ENCODE measurements at regions not wholly inside any gene's neighbourhood (a gene's known extent, or its start where the extent isn't known, plus 50 kb on each side); places are given as distances from the start of the nearest gene placed in this dataset.

DNA sequence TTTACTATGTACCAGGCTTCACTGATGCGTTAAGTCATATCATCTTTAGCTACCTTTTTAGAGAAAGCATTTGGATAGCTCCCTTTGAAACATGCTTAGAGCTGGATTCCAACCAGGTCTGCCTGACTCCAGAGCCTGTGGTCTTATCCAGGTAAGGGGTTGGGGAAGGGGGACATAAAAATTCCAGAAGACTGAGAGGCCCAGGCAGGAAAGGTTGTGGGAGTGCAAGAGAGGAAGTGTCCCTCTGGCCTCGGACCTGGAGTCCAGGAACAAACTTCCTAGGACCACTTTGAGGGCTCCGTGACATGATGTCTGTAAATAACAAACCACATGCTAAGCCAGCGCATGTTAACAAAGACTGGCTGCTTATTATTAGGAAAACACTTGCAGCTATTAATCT is 163.0 kb upstream of the KCNG1 start:
- H3K4me2 ChIP-seq (ENCODE audit: low read length) = no peak overlapping the region
- no peaks in the 10 kb centered on the region for H3K9me2 ChIP-seq (replicated peaks; ENCODE audit: control insufficient read depth, low read length)
- H3K4me3 ChIP-seq (ENCODE audit: low read length) = no peak overlapping the region
- H3K36me3 ChIP-seq (ENCODE audit: control insufficient read depth, low read length) = no peaks in the 10 kb centered on the region
- H3K27ac ChIP-seq (ENCODE audit: low read depth, low read length) = no peak overlapping the region
- no peaks in the 10 kb centered on the region for H3K79me2 ChIP-seq (ENCODE audit: control insufficient read depth, low read length)
- H3K27me3 ChIP-seq (ENCODE audit: control insufficient read depth, low read length) = 0 out of 2 replicates have a peak, but pooled peaks cover 1% of the 10 kb centered on the region
- H4K20me1 ChIP-seq (ENCODE audit: control insufficient read depth, insufficient read depth, low read depth, low read length) = no peaks in the 10 kb centered on the region
- TF ChIP-seq, protein P1, sequence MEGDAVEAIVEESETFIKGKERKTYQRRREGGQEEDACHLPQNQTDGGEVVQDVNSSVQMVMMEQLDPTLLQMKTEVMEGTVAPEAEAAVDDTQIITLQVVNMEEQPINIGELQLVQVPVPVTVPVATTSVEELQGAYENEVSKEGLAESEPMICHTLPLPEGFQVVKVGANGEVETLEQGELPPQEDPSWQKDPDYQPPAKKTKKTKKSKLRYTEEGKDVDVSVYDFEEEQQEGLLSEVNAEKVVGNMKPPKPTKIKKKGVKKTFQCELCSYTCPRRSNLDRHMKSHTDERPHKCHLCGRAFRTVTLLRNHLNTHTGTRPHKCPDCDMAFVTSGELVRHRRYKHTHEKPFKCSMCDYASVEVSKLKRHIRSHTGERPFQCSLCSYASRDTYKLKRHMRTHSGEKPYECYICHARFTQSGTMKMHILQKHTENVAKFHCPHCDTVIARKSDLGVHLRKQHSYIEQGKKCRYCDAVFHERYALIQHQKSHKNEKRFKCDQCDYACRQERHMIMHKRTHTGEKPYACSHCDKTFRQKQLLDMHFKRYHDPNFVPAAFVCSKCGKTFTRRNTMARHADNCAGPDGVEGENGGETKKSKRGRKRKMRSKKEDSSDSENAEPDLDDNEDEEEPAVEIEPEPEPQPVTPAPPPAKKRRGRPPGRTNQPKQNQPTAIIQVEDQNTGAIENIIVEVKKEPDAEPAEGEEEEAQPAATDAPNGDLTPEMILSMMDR (IDR thresholded peaks at IDR 0.05; ENCODE audit: low read depth, low read length, poor library complexity, severe bottlenecking) = no peak
- TF ChIP-seq EZH2phosphoT487 (IDR thresholded peaks at IDR 0.05; ENCODE audit: borderline replicate concordance, low read length) = no peak
- H3K9me3 ChIP-seq (ENCODE audit: control insufficient read depth, insufficient read depth, low read length) = no peaks in the 10 kb centered on the region
- H3K4me1 ChIP-seq (ENCODE audit: control insufficient read depth, low read length) = peaks cover 9% of the 10 kb centered on the region
- no peaks in the 10 kb centered on the region for H3F3A ChIP-seq (ENCODE audit: control insufficient read depth, insufficient read depth)

- TF ChIP-seq EZH2phosphoT487 (IDR thresholded peaks at IDR 0.05; ENCODE audit: borderline replicate concordance, low read length) = no peak
- TF ChIP-seq, protein P1 (IDR thresholded peaks at IDR 0.05; ENCODE audit: low read depth, low read length, poor library complexity, severe bottlenecking) = no peak
Measured at GRCh38 chr20:51185277-51185676, 162.4 kb upstream of the KCNG1 start.

DNA sequence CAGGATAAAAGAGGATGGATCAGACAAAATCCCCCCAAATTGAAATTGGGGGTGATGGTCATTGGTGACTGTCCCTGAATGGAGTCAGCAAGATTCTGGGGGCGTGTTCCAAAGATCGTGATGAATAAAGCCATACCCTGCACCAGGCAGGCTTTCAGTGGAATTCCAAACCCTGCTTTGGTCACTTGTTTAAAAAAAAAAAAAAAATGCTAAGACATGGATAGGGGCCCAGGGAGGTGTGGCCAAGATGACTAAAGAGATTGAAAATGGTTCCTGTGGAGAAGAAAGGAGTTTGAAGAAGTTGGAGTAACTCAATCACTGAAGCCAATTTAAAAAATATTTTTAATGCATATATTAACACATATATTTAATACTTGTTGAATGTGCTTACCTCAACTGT is 161.4 kb upstream of the KCNG1 start:
- Histone ChIP-seq H3K4me3 (ENCODE audit: low read length) (no peak overlapping the region), H3K4me2 (ENCODE audit: low read length) (no peak overlapping the region), H3K9me3 (ENCODE audit: control insufficient read depth, insufficient read depth, low read length) (no peaks in the 10 kb centered on the region), H3K36me3 (ENCODE audit: control insufficient read depth, low read length) (no peaks in the 10 kb centered on the region), H3K27me3 (ENCODE audit: control insufficient read depth, low read length) (peaks cover 10% of the 10 kb centered on the region), H3F3A (ENCODE audit: control insufficient read depth, insufficient read depth) (no peaks in the 10 kb centered on the region), H4K20me1 (ENCODE audit: control insufficient read depth, insufficient read depth, low read depth, low read length) (no peaks in the 10 kb centered on the region), H3K27ac (ENCODE audit: low read depth, low read length) (no peak overlapping the region), H3K4me1 (ENCODE audit: control insufficient read depth, low read length) (peaks cover under 1% of the 10 kb centered on the region), H3K79me2 (ENCODE audit: control insufficient read depth, low read length) (no peaks in the 10 kb centered on the region), H3K9me2 (replicated peaks; ENCODE audit: control insufficient read depth, low read length) (no peaks in the 10 kb centered on the region)
- TF ChIP-seq, protein P1 (IDR thresholded peaks at IDR 0.05; ENCODE audit: low read depth, low read length, poor library complexity, severe bottlenecking) = no peak
- TF ChIP-seq EZH2phosphoT487 (IDR thresholded peaks at IDR 0.05; ENCODE audit: borderline replicate concordance, low read length) = no peak

More at GRCh38 chr20:51185277-51185676, 162.4 kb upstream of the KCNG1 start:
- Histone ChIP-seq H3K9me3 (ENCODE audit: control insufficient read depth, insufficient read depth, low read length) (no peaks in the 10 kb centered on the region), H3F3A (ENCODE audit: control insufficient read depth, insufficient read depth) (no peaks in the 10 kb centered on the region), H3K9me2 (replicated peaks; ENCODE audit: control insufficient read depth, low read length) (no peaks in the 10 kb centered on the region), H3K4me3 (ENCODE audit: low read length) (no peak overlapping the region), H3K4me1 (ENCODE audit: control insufficient read depth, low read length) (peaks cover 9% of the 10 kb centered on the region), H3K36me3 (ENCODE audit: control insufficient read depth, low read length) (no peaks in the 10 kb centered on the region), H3K79me2 (ENCODE audit: control insufficient read depth, low read length) (no peaks in the 10 kb centered on the region), H3K4me2 (ENCODE audit: low read length) (no peak overlapping the region), H3K27ac (ENCODE audit: low read depth, low read length) (no peak overlapping the region), H4K20me1 (ENCODE audit: control insufficient read depth, insufficient read depth, low read depth, low read length) (no peaks in the 10 kb centered on the region), H3K27me3 (ENCODE audit: control insufficient read depth, low read length) (0 out of 2 replicates have a peak, but pooled peaks cover 3% of the 10 kb centered on the region)

All from DOHH2 (cell line).